Hypothalamus (tissue), 51 donors: ENCODE measurements at regions not wholly inside any gene's neighbourhood (a gene's known extent, or its start where the extent isn't known, plus 50 kb on each side); places are given as distances from the start of the nearest gene placed in this dataset.
"Not testable (repeated sequence)": the region's sequence is repeated elsewhere in the genome, so short reads cannot be mapped to it uniquely, and the experiment has no call there.

Experiments used
- DNase-seq, 51 donors: peaks; one replicate each; lab custom pipeline; 2025; lab: John Stamatoyannopoulos, UW

- no peak for DNase-seq
Measured at GRCh38 chr2:129378186-129378585, 601.3 kb upstream of the RAB6C start.

DNA sequence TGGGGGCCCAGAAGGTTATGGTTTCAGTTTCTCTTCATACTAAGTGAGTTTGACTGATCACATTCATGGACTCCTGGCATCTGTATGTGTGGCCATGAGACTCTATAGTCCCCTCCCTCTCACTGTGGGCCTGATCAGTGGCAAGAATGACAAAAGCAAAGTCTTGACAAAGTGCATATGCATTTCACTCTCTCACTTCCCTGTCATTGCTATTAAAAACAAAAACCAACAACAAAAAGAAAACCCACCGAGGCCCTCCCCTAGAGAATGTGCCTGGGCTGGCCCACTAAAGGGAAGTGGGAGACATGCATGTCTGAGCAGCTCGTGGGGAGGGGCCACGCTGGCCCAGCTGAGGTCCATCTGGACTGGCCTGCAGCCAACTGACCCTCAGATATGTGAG is 600.1 kb upstream of the RAB6C start:
- no peak for DNase-seq

GRCh38 chr2:129381789-129382188 is 597.7 kb upstream of the RAB6C start:
- no peak for DNase-seq

- no peak for DNase-seq
Measured at GRCh38 chr2:129388870-129389269, 590.6 kb upstream of the RAB6C start.

DNA sequence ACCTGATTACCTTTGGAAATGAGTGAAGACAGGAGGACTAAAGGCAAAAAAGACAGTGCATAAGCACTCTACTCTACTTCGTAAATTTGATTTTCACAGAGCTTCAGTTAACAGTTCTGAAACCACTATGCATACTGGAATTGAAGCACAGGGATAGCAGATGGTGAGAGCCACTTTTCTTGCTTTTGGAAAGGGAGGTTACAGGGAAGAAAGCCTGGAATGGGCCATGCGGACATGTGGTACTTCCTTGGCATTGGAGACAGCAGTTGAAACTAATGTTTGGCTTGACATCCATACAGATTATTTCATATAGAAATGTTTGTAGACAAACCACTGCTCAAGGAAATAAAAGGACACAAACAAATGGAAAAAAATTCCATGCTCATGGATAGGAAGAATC is 585.6 kb upstream of the RAB6C start:
- no peak for DNase-seq

GRCh38 chr2:129396980-129397599 is 582.4 kb upstream of the RAB6C start:
- peak in 18 of 51 donors; percentile 5 to 61 (median 24) for DNase-seq

- DNase-seq = peak in 4 of 51 donors; percentile 3 to 24 (median 12)
Measured at GRCh38 chr2:129400826-129401225, 578.6 kb upstream of the RAB6C start.

DNA sequence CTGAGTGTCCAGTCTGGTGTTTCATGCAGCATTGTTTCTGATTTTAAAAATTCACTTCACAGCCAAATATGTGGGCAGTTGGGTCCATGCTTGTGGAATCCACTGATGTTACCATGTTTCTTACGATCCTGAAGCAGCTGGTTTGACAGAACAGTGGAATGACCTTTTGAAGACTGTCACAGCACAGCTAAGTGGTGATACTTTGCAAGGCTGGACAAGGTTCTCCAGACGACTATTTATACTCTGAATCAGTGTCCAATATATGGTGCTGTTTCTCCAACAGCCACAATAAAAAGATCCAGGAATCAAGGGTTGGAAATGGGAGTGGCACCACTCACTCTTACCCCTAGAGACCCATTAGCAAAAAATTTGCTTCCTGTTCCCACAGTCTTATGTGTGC is 577.4 kb upstream of the RAB6C start:
- no peak for DNase-seq

DNA sequence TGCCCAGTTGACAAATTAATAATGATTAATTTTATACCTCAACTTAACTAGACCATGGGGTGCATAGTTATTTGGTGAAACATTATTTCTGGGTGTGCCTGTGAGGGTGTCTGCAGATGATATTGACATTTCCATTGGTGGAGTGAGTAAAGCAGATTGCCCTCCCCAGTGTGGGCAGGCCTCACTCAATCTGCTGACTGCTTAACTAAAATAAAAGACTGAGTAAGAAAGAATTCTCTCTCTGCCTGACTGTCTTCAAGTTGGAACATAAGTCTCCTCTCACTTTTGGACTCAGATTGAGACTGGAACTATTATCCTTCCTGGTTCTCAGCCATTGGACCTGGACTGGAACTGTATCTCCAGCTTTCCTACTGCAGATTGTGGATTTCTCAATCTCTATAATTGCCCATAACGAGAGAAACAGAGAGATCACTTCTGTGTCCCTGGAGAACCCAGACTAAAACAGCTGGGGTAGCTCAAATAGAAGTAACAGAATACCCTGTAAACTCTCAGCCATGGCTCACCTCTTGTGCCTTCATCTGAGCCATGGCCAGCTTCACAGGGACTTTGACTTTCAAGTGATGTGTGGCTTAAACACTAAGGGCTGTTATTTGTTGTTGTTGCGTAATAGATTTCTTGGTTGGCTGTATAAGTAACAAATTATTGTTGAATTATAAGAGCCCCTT is 575.3 kb upstream of the RAB6C start:
- no peak for DNase-seq

- no peak for DNase-seq
Measured at GRCh38 chr2:129408570-129408969, 570.9 kb upstream of the RAB6C start.

GRCh38 chr2:129417041-129417440 is 562.4 kb upstream of the RAB6C start:
- not testable (repeated sequence) for DNase-seq

DNA sequence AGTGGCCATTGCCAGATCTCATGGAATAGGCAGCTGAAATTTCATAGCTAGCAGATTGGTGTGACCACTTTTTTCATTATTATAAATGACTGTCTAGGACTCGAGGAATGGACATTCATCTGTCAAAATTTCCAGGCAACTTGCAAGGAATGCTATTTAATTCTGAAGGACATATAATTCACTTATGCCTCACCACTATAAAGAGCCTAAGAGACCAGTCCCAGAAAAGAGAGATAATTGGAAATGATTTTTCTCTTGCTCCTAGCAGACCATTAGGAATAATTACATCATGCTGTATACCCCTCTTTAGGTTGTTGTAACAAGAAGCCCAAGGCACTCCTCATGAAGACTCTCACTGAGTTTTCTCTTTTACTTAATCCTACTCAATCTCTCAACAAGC is 557.4 kb upstream of the RAB6C start:
- no peak for DNase-seq

DNA sequence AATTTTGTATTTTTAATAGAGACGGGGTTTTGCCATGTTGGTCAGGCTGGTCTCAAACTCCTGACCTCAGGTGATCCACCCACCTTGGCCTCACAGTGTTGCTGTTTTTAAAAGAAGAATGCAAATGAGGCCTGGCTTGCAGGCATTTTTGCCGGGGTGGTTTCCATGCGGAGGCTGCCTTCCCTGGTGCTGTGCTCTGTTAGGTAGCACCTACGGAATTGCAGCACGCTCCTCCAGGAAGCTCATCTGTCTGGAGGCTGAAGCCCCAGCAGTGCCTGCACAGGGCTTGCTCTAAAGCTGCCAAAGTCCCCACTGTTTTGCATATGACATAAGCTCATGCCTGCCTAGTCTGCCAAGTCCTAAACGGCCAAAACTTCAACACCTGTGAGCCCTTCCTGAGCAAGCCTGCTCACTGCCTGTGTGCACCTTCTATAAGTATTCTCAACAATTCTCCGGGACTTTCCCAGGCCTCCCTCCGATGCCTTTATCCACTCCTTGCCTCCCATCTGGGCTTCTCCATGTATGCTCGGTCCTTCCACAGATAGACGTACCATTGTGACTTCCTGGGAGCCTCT is 551.3 kb upstream of the RAB6C start:
- no peak for DNase-seq

DNA sequence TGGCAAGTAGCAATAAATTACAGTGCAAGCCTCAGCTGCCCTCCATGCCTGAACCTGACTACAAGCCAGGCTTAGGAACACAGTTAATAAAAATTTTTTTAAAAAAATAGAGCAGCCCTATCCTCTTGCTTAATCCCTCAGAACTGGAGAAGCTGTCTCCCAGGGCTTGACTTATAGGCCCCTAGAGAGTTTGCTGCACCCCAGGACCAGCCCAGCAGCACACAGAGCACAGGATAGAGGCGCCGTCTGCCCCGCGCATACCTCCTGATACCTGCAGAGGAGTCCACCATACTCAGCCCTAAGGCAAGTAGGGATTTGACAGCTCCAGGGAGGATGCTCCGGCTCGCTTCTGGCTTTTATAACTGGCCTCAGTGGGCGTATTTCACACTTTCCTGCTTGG is 548.6 kb upstream of the RAB6C start:
- DNase-seq = no peak

GRCh38 chr2:129431881-129432280 is 547.6 kb upstream of the RAB6C start:
- DNase-seq = no peak

- no peak for DNase-seq
Measured at GRCh38 chr2:129436809-129437208, 542.7 kb upstream of the RAB6C start.

- no peak for DNase-seq
Measured at GRCh38 chr2:129437725-129438124, 541.7 kb upstream of the RAB6C start.

DNA sequence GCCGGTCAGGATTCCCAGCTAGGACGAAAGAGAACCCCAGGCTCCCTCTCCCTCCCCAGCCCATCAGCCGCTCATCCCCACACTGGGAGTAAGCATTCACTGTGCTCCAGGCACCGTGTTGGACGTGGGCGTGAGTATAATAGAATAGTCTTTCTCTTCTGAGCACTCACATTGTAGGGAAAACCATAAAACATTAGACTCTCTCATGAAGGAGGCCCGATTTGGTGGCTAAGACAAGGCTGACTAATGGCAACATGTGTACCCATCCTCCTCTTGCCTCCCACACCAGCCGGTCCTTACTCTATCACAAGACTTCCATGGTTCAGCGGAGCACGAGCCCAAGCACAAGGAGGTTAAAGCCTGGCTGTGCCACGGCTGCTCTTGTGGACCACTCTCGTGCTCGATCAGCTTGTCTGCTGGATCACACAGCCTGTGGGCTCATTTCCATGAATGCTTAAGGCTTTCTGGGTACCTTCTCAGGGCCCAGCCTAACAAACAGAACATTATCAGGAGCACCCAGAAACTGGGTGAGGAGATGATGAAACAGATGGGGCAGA is 540.9 kb upstream of the RAB6C start:
- DNase-seq = no peak

- DNase-seq = no peak
Measured at GRCh38 chr2:129439406-129440302, 539.8 kb upstream of the RAB6C start.

- DNase-seq = no peak
Measured at GRCh38 chr2:129441610-129442009, 537.9 kb upstream of the RAB6C start.
